Keratinocyte (primary cell): ENCODE measurements at regions not wholly inside any gene's neighbourhood (a gene's known extent, or its start where the extent isn't known, plus 50 kb on each side); places are given as distances from the start of the nearest gene placed in this dataset.

ENCODE experiments used
- DNase-seq: peaks from one replicate; pipeline ENCODE4 v3.0.0-alpha.2; 2011; ENCODE audit warnings: low read depth, missing footprints, low spot score
- FAIRE-seq: peaks from 2 replicates; lab custom pipeline; 2011; peaks lifted over from hg19 to GRCh38; lab: Jason Lieb, UNC
- H2AFZ ChIP-seq: 2 replicates; pipeline ENCODE4 v1.6.0; 2012; ENCODE audit warnings: low read length, control low read depth, inconsistent platforms; ENCODE audit not compliant: control insufficient read depth
- H3K27ac ChIP-seq: 2 replicates; pipeline ENCODE4 v1.5.1; 2011; ENCODE audit warnings: low read length; ENCODE audit not compliant: control insufficient read depth, insufficient read depth
- H3K27me3 ChIP-seq: 3 replicates; pipeline ENCODE4 v1.6.0; 2011; ENCODE audit warnings: low read length; ENCODE audit not compliant: control insufficient read depth, insufficient read depth; ENCODE audit errors: extremely low read depth
- H3K36me3 ChIP-seq, 2 experiments: 2 replicates in 1 of 2; 3 replicates in 1 of 2; pipeline ENCODE4 v1.5.1; 2011; ENCODE audit warnings: low read length in 2 of 2, mild to moderate bottlenecking in 1 of 2; ENCODE audit not compliant: control insufficient read depth in 2 of 2, insufficient read depth in 2 of 2; ENCODE audit errors: extremely low read depth in 1 of 2
- H3K4me1 ChIP-seq: 3 replicates; pipeline ENCODE4 v1.5.1; 2011; ENCODE audit warnings: low read length; ENCODE audit not compliant: control insufficient read depth, insufficient read depth; ENCODE audit errors: extremely low read depth
- H3K4me2 ChIP-seq: 3 replicates; pipeline ENCODE4 v1.6.0; 2011; ENCODE audit warnings: low read depth, low read length; ENCODE audit not compliant: control insufficient read depth, insufficient read depth; ENCODE audit errors: extremely low read depth
- H3K4me3 ChIP-seq, 3 experiments: fragments of 200-600 bp in 1 of 3; sonication (generic) in 1 of 3; 2 replicates in 2 of 3; 3 replicates in 1 of 3; pipeline ENCODE4 v1.5.1; 2011 to 2016; ENCODE audit warnings: low read length in 3 of 3, mild to moderate bottlenecking in 3 of 3, control low read depth in 2 of 3, inconsistent platforms in 1 of 3, low read depth in 1 of 3, mixed read lengths in 1 of 3, mixed run types in 1 of 3, moderate library complexity in 1 of 3; ENCODE audit not compliant: control insufficient read depth in 2 of 3, insufficient read depth in 2 of 3; ENCODE audit errors: extremely low read depth in 1 of 3
- H3K79me2 ChIP-seq: 2 replicates; pipeline ENCODE4 v1.6.0; 2012; ENCODE audit warnings: low read length; ENCODE audit not compliant: control insufficient read depth, insufficient read depth
- H3K9ac ChIP-seq: 3 replicates; pipeline ENCODE4 v1.6.0; 2011; ENCODE audit warnings: low read length; ENCODE audit not compliant: control insufficient read depth, insufficient read depth; ENCODE audit errors: extremely low read depth
- H3K9me1 ChIP-seq: 3 replicates; pipeline ENCODE4 v1.6.0; 2011; ENCODE audit warnings: low read length; ENCODE audit not compliant: control insufficient read depth, insufficient read depth; ENCODE audit errors: extremely low read depth
- H3K9me3 ChIP-seq: 2 replicates; pipeline ENCODE4 v1.5.1; 2012; ENCODE audit warnings: low read depth, low read length; ENCODE audit not compliant: control insufficient read depth
- H4K20me1 ChIP-seq: 3 replicates; pipeline ENCODE4 v1.6.0; 2011; ENCODE audit warnings: low read length; ENCODE audit not compliant: control insufficient read depth, insufficient read depth; ENCODE audit errors: extremely low read depth
- CTCF ChIP-seq, 3 experiments: IDR thresholded peaks in 1 of 3; conservative IDR thresholded peaks in 1 of 3; optimal IDR thresholded peaks in 1 of 3; 2 replicates in 2 of 3; 3 replicates in 1 of 3; pipeline versions ENCODE3 to v1.5.1; 2011; ENCODE audit warnings: low read length in 3 of 3, mild to moderate bottlenecking in 3 of 3, moderate library complexity in 2 of 3, control low read depth in 1 of 3, inconsistent platforms in 1 of 3; ENCODE audit not compliant: insufficient read depth in 2 of 3; ENCODE audit errors: extremely low read depth in 1 of 3
- EZH2 ChIP-seq: IDR thresholded peaks from one replicate; pipeline ENCODE4 v1.6.1; 2012; ENCODE audit warnings: inconsistent platforms, mild to moderate bottlenecking, low read length, moderate library complexity
- dilution Hi-C: fragments of 300-500 bp; cut with MboI; formaldehyde crosslinking; loops from one replicate; pipeline ENCODE4 v1.7.0; 2020; ENCODE audit warnings: low sequenced_read_pairs; ENCODE audit not compliant: extremely low pct_ligation_motif_present

GRCh38 chr4:157880761-157881160 is 292.1 kb downstream of the GASK1B start:
- Histone ChIP-seq H3K9me3 (no peaks in the 10 kb centered on the region), H3K4me3 (no peak overlapping the region), H4K20me1 (no peaks in the 10 kb centered on the region), H3K4me1 (no peaks in the 10 kb centered on the region), H3K9me1 (no peaks in the 10 kb centered on the region), H3K27ac (no peak overlapping the region), H3K79me2 (no peaks in the 10 kb centered on the region), H3K27me3 (no peaks in the 10 kb centered on the region), H2AFZ (no peak overlapping the region), H3K36me3 (no peaks in the 10 kb centered on the region), H3K9ac (no peak overlapping the region), H3K4me2 (no peak overlapping the region)
- dilution Hi-C loops: no loop called here
- DNase-seq: no peak
- TF ChIP-seq CTCF (optimal IDR thresholded peaks at IDR 0.05 in 1 of 3, IDR thresholded peaks at IDR 0.05 in 1 of 3, conservative IDR thresholded peaks at IDR 0.05 in 1 of 3; ENCODE audit: extremely low read depth in 1 of 3, insufficient read depth in 2 of 3, low read length in 3 of 3) (no peak), EZH2 (no peak)
- no peak for FAIRE-seq

DNA sequence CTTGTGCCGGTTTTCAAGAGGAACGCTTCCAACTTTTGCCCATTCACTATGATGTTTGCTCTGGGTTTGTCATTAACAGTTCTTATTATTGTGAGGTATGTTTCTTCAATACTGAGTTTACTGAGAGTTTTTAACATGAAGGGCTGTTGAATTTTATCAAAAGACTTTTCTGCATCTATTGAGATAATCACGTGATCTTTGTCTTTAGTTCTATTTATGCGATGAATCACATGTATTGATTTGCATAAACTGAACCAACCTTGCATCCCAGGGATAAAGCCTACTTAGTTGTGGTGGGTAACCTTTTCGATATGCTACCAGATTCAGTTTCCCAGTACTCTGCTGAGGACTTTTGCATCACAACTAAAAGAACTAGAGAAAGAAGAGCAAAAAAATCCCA is 318.0 kb downstream of the GASK1B start:
- no peaks in the 10 kb centered on the region for H3K9me3 ChIP-seq
- DNase-seq (no peak), FAIRE-seq (no peak)
- TF ChIP-seq CTCF (optimal IDR thresholded peaks at IDR 0.05 in 1 of 3, IDR thresholded peaks at IDR 0.05 in 1 of 3, conservative IDR thresholded peaks at IDR 0.05 in 1 of 3; ENCODE audit: extremely low read depth in 1 of 3, insufficient read depth in 2 of 3, low read length in 3 of 3) (no peak), EZH2 (no peak)
- no peak overlapping the region for H2AFZ ChIP-seq
- H3K4me3 ChIP-seq: no peak overlapping the region
- H3K4me2 ChIP-seq: no peak overlapping the region
- no peaks in the 10 kb centered on the region for H3K4me1 ChIP-seq
- no peak overlapping the region for H3K9ac ChIP-seq
- H4K20me1 ChIP-seq: no peaks in the 10 kb centered on the region
- dilution Hi-C loops: no loop called here
- no peaks in the 10 kb centered on the region for H3K36me3 ChIP-seq
- H3K79me2 ChIP-seq: no peaks in the 10 kb centered on the region
- H3K27ac ChIP-seq: no peak overlapping the region
- H3K9me1 ChIP-seq: no peaks in the 10 kb centered on the region
- H3K27me3 ChIP-seq: no peaks in the 10 kb centered on the region
